ENCODE measurements at regions not wholly inside any gene's neighbourhood (a gene's known extent, or its start where the extent isn't known, plus 50 kb on each side); places are given as distances from the start of the nearest gene placed in this dataset.

DNA sequence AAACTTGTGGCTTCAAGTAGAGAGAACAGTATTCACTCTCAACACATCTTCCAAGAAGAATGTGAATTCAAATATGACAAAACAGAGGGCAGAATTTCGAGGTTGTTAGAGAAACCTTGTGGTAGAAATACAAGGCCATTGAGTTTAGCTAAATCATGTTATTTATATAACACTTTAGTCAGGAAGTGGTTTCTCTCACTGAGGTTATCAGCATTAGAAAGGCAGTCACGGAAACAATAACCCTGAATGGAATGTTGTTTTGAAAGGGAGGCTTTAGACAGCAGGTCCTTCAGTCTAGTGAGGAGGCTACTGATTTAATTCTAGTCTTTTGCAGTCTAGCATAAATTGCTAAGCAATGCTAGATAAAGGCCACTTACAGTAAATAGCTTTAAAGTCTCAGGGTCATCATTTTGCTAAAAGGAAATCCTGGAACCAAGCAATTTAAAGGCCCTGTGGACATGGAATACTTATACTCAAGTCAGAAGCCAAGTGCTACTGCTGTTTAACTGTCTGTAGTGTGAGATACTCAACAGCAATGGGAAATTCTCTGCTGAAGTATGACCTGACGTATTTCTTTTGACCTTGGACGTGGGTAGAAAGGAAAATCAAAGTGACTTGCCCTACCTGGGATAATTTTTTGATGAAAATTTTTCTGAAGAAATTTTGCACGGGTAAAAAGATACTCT, 89.0 kb upstream of the CHODL start:
- H3K4me1 ChIP-seq (ENCODE audit: control insufficient read depth, insufficient read depth, low read length): no peaks in the 10 kb centered on the region
- no peaks in the 10 kb centered on the region for H3K9me3 ChIP-seq (replicated peaks; ENCODE audit: control insufficient read depth, low read depth, low read length)
- no peak overlapping the region for H3K4me3 ChIP-seq (ENCODE audit: low read length)
- H3K36me3 ChIP-seq (ENCODE audit: control insufficient read depth, insufficient read depth, low read length): no peaks in the 10 kb centered on the region
- no peak overlapping the region for H3K27ac ChIP-seq (ENCODE audit: low read length)
- no peak for DNase-seq
- 73% methylated on average over 2 of the region's 5 CpGs for WGBS (ENCODE audit: insufficient coverage)
- no peaks in the 10 kb centered on the region for H3K27me3 ChIP-seq (ENCODE audit: control insufficient read depth, insufficient read depth, low read length)

DNA sequence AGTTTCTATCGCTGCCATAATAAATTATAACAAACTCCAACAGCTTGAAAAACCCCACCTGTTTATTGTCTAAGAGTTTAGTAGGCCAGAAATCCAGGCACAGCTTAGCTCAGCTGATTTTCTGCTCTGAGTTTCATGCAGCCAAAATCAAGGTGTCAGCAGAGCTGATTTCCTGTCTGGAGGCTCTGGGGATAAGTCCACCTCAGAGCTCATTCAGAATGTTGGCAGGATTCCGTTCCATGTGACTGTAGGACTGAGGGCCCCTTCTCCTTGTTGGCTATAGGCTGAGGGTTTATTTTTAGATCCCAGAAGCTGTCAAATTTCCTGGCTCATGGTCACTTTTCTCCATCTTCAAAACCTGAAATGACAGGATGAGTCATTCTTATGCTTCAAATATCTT, 91.6 kb upstream of the CHODL start:
- no peaks in the 10 kb centered on the region for H3K36me3 ChIP-seq (ENCODE audit: control insufficient read depth, insufficient read depth, low read length)
- H3K4me1 ChIP-seq (ENCODE audit: control insufficient read depth, insufficient read depth, low read length): no peaks in the 10 kb centered on the region
- no peaks in the 10 kb centered on the region for H3K9me3 ChIP-seq (replicated peaks; ENCODE audit: control insufficient read depth, low read depth, low read length)
- H3K4me3 ChIP-seq (ENCODE audit: low read length): no peak overlapping the region
- peak; percentile 90 for DNase-seq
- H3K27me3 ChIP-seq (ENCODE audit: control insufficient read depth, insufficient read depth, low read length): no peaks in the 10 kb centered on the region
- H3K27ac ChIP-seq (ENCODE audit: low read length): no peak overlapping the region
- no CpG with 5 or more reads among the region's 2 CpGs for WGBS (ENCODE audit: insufficient coverage)

DNA sequence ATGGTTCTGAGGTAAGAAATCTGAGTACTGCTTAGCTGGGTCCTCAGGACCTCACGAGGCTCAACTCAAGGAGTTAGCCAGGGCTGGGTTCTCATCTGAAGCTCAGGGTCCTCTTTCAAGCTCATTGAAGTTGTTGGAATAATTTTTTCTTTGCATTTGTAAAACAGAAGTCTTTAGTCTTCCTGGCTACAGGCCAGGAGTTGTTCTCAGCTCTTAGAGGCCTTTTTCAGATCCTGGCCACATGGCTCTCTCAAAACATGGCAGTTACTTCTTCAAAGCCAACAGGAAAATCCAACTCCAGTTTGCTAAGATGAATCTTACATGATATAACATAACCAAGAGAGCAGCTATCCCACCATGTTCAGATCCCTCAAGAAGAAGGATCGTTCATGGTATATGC, 92.3 kb upstream of the CHODL start:
- H3K4me3 ChIP-seq (ENCODE audit: low read length): no peak overlapping the region
- H3K27ac ChIP-seq (ENCODE audit: low read length): no peak overlapping the region
- H3K9me3 ChIP-seq (replicated peaks; ENCODE audit: control insufficient read depth, low read depth, low read length): no peaks in the 10 kb centered on the region
- no peaks in the 10 kb centered on the region for H3K27me3 ChIP-seq (ENCODE audit: control insufficient read depth, insufficient read depth, low read length)
- no CpG with 5 or more reads among the region's 2 CpGs for WGBS (ENCODE audit: insufficient coverage)
- DNase-seq: no peak
- H3K36me3 ChIP-seq (ENCODE audit: control insufficient read depth, insufficient read depth, low read length): no peaks in the 10 kb centered on the region
- no peaks in the 10 kb centered on the region for H3K4me1 ChIP-seq (ENCODE audit: control insufficient read depth, insufficient read depth, low read length)

DNA sequence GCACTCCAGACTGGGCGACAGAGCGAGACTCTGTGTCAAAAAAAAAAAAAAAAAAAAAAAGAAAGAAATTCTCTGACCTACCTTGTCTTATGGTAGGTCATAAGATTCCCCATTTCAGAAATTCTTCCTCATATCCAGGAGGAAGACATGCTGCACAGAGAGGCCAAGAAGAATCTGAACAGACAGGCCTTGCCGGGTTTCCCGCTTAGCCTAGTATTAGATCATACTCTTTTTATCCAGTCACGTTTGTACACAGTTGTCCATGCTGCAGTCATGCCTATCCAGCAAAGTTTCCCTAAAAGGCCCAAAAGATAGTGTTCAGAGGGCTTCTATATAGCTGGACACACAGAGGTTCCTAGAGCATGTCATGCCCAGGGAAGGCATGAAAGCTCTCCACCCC, 93.6 kb upstream of the CHODL start:
- DNase-seq: no peak
- no peak overlapping the region for H3K27ac ChIP-seq (ENCODE audit: low read length)
- 100% methylated on average over 2 of the region's 5 CpGs for WGBS (ENCODE audit: insufficient coverage)
- no peak overlapping the region for H3K4me3 ChIP-seq (ENCODE audit: low read length)
- H3K27me3 ChIP-seq (ENCODE audit: control insufficient read depth, insufficient read depth, low read length): no peaks in the 10 kb centered on the region
- no peaks in the 10 kb centered on the region for H3K4me1 ChIP-seq (ENCODE audit: control insufficient read depth, insufficient read depth, low read length)
- H3K36me3 ChIP-seq (ENCODE audit: control insufficient read depth, insufficient read depth, low read length): no peaks in the 10 kb centered on the region
- H3K9me3 ChIP-seq (replicated peaks; ENCODE audit: control insufficient read depth, low read depth, low read length): no peaks in the 10 kb centered on the region

DNA sequence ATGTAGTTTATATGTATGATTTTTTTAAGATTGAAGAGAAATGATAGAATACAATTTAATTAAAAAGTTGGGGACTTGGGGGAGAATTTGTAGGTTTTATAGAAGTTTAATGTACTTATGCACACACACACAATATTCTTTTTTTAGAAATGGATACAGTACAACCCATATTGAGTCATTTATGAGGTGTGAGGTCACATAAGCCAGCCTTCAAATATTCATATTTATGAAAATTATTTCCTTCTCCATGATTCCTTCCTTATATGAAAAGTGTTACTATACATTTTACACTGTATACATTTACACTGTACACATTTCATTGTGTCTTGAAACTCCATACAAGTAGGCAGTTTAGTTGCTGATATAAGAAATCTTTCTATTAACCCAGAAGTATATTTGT, 96.2 kb upstream of the CHODL start:
- Histone ChIP-seq H3K27me3 (ENCODE audit: control insufficient read depth, insufficient read depth, low read length) (no peaks in the 10 kb centered on the region), H3K9me3 (replicated peaks; ENCODE audit: control insufficient read depth, low read depth, low read length) (no peaks in the 10 kb centered on the region), H3K27ac (ENCODE audit: low read length) (no peak overlapping the region), H3K4me1 (ENCODE audit: control insufficient read depth, insufficient read depth, low read length) (no peaks in the 10 kb centered on the region), H3K4me3 (ENCODE audit: low read length) (no peak overlapping the region), H3K36me3 (ENCODE audit: control insufficient read depth, insufficient read depth, low read length) (no peaks in the 10 kb centered on the region)
- DNase-seq: no peak

DNA sequence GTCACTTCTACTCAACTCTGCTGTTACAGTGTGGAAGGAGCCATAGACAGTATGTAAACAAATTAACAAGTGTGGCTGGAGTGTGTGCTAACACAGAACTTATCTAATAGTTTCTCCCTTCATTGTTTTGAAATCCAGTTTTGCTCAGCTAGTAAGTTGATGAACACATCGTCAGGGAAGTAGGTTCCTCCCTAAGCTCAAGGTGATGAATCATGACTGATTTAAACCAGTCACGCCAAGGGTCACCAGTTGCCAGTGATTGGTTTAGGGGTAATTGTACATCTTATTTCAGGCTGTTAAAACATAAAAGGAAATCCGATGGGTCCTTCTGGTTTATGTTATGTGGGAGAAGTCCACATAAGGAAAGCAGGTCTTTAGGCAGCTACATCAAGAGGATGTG, 97.0 kb upstream of the CHODL start:
- no peaks in the 10 kb centered on the region for H3K4me1 ChIP-seq (ENCODE audit: control insufficient read depth, insufficient read depth, low read length)
- H3K4me3 ChIP-seq (ENCODE audit: low read length): no peak overlapping the region
- no peaks in the 10 kb centered on the region for H3K36me3 ChIP-seq (ENCODE audit: control insufficient read depth, insufficient read depth, low read length)
- H3K27ac ChIP-seq (ENCODE audit: low read length): no peak overlapping the region
- WGBS (ENCODE audit: insufficient coverage): 59% methylated on average over 2 of the region's 3 CpGs
- no peaks in the 10 kb centered on the region for H3K9me3 ChIP-seq (replicated peaks; ENCODE audit: control insufficient read depth, low read depth, low read length)
- DNase-seq: no peak
- no peaks in the 10 kb centered on the region for H3K27me3 ChIP-seq (ENCODE audit: control insufficient read depth, insufficient read depth, low read length)

DNA sequence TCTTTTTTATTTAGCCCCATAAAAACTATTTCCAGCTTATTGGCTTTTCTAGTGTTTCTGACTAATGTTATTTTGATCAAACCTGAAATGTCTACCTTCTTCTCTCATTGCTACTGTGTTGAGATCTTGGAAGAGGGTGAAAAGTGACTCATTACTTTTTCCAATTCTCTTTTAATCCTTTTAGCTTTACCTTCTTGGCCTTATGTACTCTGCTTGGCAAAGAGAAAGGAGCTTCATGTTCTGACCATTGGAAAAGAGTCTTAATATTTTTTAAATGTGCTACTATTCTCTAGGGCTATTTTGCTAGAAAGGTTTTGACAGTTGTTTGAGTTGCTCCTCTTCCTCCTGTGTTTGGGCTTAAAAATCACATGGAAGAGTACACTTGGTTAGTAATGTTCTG, 97.8 kb upstream of the CHODL start:
- no peak overlapping the region for H3K4me3 ChIP-seq (ENCODE audit: low read length)
- no peaks in the 10 kb centered on the region for H3K27me3 ChIP-seq (ENCODE audit: control insufficient read depth, insufficient read depth, low read length)
- H3K4me1 ChIP-seq (ENCODE audit: control insufficient read depth, insufficient read depth, low read length): no peaks in the 10 kb centered on the region
- H3K27ac ChIP-seq (ENCODE audit: low read length): no peak overlapping the region
- DNase-seq: peak; percentile 85
- H3K36me3 ChIP-seq (ENCODE audit: control insufficient read depth, insufficient read depth, low read length): no peaks in the 10 kb centered on the region
- H3K9me3 ChIP-seq (replicated peaks; ENCODE audit: control insufficient read depth, low read depth, low read length): no peaks in the 10 kb centered on the region

DNA sequence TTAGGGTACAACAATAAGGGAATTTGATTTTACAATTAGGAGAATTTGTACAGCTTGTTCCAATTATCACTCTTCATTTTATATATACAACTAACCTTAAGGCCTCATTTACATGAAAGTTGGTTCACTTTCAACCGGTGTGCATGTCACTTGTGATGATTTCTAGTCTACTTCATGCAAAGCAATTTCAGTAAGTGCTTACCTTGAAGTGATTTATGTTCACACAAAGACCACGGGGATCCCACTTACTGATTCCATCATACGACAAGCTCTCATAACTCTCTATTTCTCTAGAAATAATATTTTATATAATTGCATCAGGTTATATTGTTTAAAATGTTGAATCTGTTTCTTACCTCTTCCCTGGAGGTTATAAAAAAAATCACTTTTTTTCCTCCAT, 100.3 kb upstream of the CHODL start:
- H3K36me3 ChIP-seq (ENCODE audit: control insufficient read depth, insufficient read depth, low read length): no peaks in the 10 kb centered on the region
- H3K27ac ChIP-seq (ENCODE audit: low read length): no peak overlapping the region
- H3K4me3 ChIP-seq (ENCODE audit: low read length): no peak overlapping the region
- no peaks in the 10 kb centered on the region for H3K27me3 ChIP-seq (ENCODE audit: control insufficient read depth, insufficient read depth, low read length)
- no peaks in the 10 kb centered on the region for H3K4me1 ChIP-seq (ENCODE audit: control insufficient read depth, insufficient read depth, low read length)
- no CpG with 5 or more reads among the region's 3 CpGs for WGBS (ENCODE audit: insufficient coverage)
- H3K9me3 ChIP-seq (replicated peaks; ENCODE audit: control insufficient read depth, low read depth, low read length): no peaks in the 10 kb centered on the region
- no peak for DNase-seq

DNA sequence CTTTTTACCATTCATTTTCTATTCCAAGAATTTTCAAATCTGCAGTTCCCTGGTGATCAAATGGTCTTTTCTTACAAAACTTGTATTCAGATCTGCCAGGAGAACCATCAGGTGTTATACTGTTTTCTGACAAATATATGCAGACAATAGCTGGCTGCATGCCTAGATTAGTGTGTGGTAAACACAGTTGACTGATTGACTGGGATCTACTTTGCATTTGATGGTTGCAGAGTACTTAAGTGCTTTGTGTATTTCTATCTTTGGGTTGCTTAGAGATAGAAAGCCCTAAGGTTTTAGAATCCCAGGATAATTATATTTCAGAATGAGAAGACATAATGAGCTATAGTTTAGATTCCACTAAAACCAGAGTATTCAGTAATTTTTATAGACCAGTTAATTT, 102.0 kb upstream of the CHODL start:
- H3K9me3 ChIP-seq (replicated peaks; ENCODE audit: control insufficient read depth, low read depth, low read length): no peaks in the 10 kb centered on the region
- DNase-seq: no peak

DNA sequence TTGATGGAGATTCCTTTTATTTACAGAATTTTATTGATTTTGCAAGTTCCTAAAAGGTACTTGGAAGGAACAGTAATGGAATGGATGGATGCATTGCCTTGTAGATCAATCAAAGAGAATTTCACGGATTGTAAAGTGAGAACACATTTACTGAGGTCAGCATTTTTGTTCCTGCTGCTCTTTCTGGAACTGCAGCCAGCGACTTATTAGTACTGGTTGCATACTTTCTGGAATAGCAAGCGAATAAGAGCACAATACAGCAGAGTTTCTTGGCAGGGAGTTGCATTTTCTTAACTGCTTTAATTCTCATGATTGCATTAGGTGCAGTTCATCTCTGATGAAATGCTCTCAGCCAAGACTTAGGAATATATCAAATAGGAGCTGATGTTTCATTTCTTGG, 106.1 kb upstream of the CHODL start:
- DNase-seq: peak; percentile 89
- 15% methylated on average over 3 of the region's 3 CpGs for WGBS (ENCODE audit: insufficient coverage)
- H3K27ac ChIP-seq (ENCODE audit: low read length): no peak overlapping the region

More for the DNA sequence above, 102.0 kb upstream of the CHODL start:
- no peak overlapping the region for H3K4me3 ChIP-seq (ENCODE audit: low read length)
- H3K36me3 ChIP-seq (ENCODE audit: control insufficient read depth, insufficient read depth, low read length): no peaks in the 10 kb centered on the region
- H3K27ac ChIP-seq (ENCODE audit: low read length): no peak overlapping the region
- no peaks in the 10 kb centered on the region for H3K27me3 ChIP-seq (ENCODE audit: control insufficient read depth, insufficient read depth, low read length)
- H3K4me1 ChIP-seq (ENCODE audit: control insufficient read depth, insufficient read depth, low read length): no peaks in the 10 kb centered on the region

DNA sequence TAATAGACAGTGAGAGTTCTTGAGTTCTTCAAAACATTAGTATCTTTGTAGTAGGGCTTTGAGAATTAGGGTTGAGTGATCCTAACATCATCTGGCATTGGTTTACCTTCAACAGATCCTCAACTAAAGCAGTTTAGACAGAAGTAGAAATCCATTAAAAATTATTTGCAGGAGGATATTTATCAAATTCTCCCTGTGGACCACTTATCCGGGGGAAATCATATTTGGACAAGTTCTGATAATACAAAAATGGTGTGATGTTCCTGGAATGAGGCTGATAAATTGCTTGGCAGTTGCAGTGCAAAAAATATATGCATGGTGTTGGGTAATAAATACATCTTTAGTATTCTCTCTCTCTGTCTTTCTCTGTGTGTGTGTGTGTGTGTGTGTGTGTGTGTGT, 115.1 kb upstream of the CHODL start:
- Histone ChIP-seq H3K27ac (ENCODE audit: low read length) (no peak overlapping the region), H3K4me3 (ENCODE audit: low read length) (no peak overlapping the region), H3K9me3 (replicated peaks; ENCODE audit: control insufficient read depth, low read depth, low read length) (no peaks in the 10 kb centered on the region), H3K4me1 (ENCODE audit: control insufficient read depth, insufficient read depth, low read length) (no peaks in the 10 kb centered on the region), H3K27me3 (ENCODE audit: control insufficient read depth, insufficient read depth, low read length) (no peaks in the 10 kb centered on the region), H3K36me3 (ENCODE audit: control insufficient read depth, insufficient read depth, low read length) (no peaks in the 10 kb centered on the region)
- no CpG with 5 or more reads among the region's 1 CpG for WGBS (ENCODE audit: insufficient coverage)
- peak; percentile 47 for DNase-seq

More for the DNA sequence above, 106.1 kb upstream of the CHODL start:
- H3K27me3 ChIP-seq (ENCODE audit: control insufficient read depth, insufficient read depth, low read length): no peaks in the 10 kb centered on the region
- H3K9me3 ChIP-seq (replicated peaks; ENCODE audit: control insufficient read depth, low read depth, low read length): no peaks in the 10 kb centered on the region
- H3K36me3 ChIP-seq (ENCODE audit: control insufficient read depth, insufficient read depth, low read length): no peaks in the 10 kb centered on the region
- no peaks in the 10 kb centered on the region for H3K4me1 ChIP-seq (ENCODE audit: control insufficient read depth, insufficient read depth, low read length)
- no peak overlapping the region for H3K4me3 ChIP-seq (ENCODE audit: low read length)

Measured in muscle of leg (tissue), 3 donors.